Renal cortex interstitium (tissue), 11 donors: ENCODE measurements at regions not wholly inside any gene's neighbourhood (a gene's known extent, or its start where the extent isn't known, plus 50 kb on each side); places are given as distances from the start of the nearest gene placed in this dataset.

Source experiments
- DNase-seq, 11 donors: peaks; one replicate each; pipeline ENCODE4 v3.0.0-alpha.2; 2013; ENCODE audit warnings: low read depth in 9 of 11, low spot score in 4 of 11; ENCODE audit errors: extremely low read depth in 1 of 11

- no peak for DNase-seq
These were observed 76.6 kb upstream of the PPM1J start for GRCh38 chr1:112791723-112792104.

- no peak for DNase-seq
These were observed 76.0 kb upstream of the PPM1J start for GRCh38 chr1:112790920-112791722.

- DNase-seq: no peak
These were observed 73.4 kb upstream of the PPM1J start for GRCh38 chr1:112788561-112788960.

GRCh38 chr1:112788054-112788453 is 72.9 kb upstream of the PPM1J start:
- no peak for DNase-seq

- DNase-seq: no peak
These were observed 67.9 kb upstream of the PPM1J start for GRCh38 chr1:112783059-112783458.

GRCh38 chr1:112779665-112780526 is 64.8 kb upstream of the PPM1J start:
- no peak for DNase-seq

- DNase-seq: no peak
These were observed 63.0 kb upstream of the PPM1J start for GRCh38 chr1:112778137-112778536.

GRCh38 chr1:112776688-112777087 is 61.6 kb upstream of the PPM1J start:
- DNase-seq: no peak

GRCh38 chr1:112772781-112773180 is 57.6 kb upstream of the PPM1J start:
- DNase-seq: no peak

GRCh38 chr1:112770724-112771123 is 55.6 kb upstream of the PPM1J start:
- DNase-seq: no peak

- no peak for DNase-seq
These were observed 54.5 kb upstream of the PPM1J start for GRCh38 chr1:112769611-112770010.

GRCh38 chr1:112767646-112768045 is 52.5 kb upstream of the PPM1J start:
- DNase-seq: no peak
